Ascending aorta (tissue), 2 donors: ENCODE measurements at regions not wholly inside any gene's neighbourhood (a gene's known extent, or its start where the extent isn't known, plus 50 kb on each side); places are given as distances from the start of the nearest gene placed in this dataset.

Experiments used
- DNase-seq, 2 donors: peaks; one replicate each; pipeline ENCODE4 v3.0.0-alpha.2; 2019; ENCODE audit warnings: low spot score in 2 of 2
- H3K27ac ChIP-seq, 2 donors: fragments of 200-600 bp; sonication (generic); one replicate each; pipeline ENCODE4 v1.5.1; 2016 to 2017; ENCODE audit warnings: mild to moderate bottlenecking in 1 of 2
- H3K27me3 ChIP-seq: fragments of 200-600 bp; sonication (generic); one replicate; pipeline ENCODE4 v1.5.1; 2017
- H3K36me3 ChIP-seq, 2 donors: fragments of 200-600 bp; sonication (generic); one replicate each; pipeline ENCODE4 v1.5.1; 2016
- H3K4me1 ChIP-seq, 2 donors: fragments of 200-600 bp; sonication (generic); one replicate each; pipeline ENCODE4 v1.5.1; 2016 to 2017; ENCODE audit warnings: mild to moderate bottlenecking in 1 of 2
- H3K4me3 ChIP-seq, 2 donors: fragments of 200-600 bp; sonication (generic); one replicate each; pipeline ENCODE4 v1.5.1; 2016 to 2017; ENCODE audit warnings: mild to moderate bottlenecking in 1 of 2
- H3K9me3 ChIP-seq, 2 donors: fragments of 200-600 bp; sonication (generic); one replicate each; pipeline ENCODE4 v1.5.1; 2016
- intact Hi-C: fragments of 100-400 bp; cut with DNase I; formaldehyde crosslinking; loops from one replicate; pipeline ENCODE4 v1.15.1; 2023
- TF ChIP-seq, protein P1 (sequence below), 3 experiments: fragments of 200-600 bp in 2 of 3; fragments of 450-650 bp in 1 of 3; sonication (generic) in 2 of 3; IDR thresholded peaks; one replicate each; pipeline ENCODE4 v1.5.1; 2016 to 2019; ENCODE audit warnings: antibody characterized with exemption in 3 of 3, mild to moderate bottlenecking in 1 of 3, moderate library complexity in 1 of 3

GRCh38 chr11:109956124-109956793 is 136.9 kb upstream of the ZC3H12C start:
- Histone ChIP-seq H3K27ac (no peak overlapping the region), H3K4me1 (no peaks in the 10 kb centered on the region), H3K36me3 (no peaks in the 10 kb centered on the region), H3K9me3 (no peaks in the 10 kb centered on the region), H3K4me3 (no peak overlapping the region), H3K27me3 (no peaks in the 10 kb centered on the region)
- TF ChIP-seq, protein P1, sequence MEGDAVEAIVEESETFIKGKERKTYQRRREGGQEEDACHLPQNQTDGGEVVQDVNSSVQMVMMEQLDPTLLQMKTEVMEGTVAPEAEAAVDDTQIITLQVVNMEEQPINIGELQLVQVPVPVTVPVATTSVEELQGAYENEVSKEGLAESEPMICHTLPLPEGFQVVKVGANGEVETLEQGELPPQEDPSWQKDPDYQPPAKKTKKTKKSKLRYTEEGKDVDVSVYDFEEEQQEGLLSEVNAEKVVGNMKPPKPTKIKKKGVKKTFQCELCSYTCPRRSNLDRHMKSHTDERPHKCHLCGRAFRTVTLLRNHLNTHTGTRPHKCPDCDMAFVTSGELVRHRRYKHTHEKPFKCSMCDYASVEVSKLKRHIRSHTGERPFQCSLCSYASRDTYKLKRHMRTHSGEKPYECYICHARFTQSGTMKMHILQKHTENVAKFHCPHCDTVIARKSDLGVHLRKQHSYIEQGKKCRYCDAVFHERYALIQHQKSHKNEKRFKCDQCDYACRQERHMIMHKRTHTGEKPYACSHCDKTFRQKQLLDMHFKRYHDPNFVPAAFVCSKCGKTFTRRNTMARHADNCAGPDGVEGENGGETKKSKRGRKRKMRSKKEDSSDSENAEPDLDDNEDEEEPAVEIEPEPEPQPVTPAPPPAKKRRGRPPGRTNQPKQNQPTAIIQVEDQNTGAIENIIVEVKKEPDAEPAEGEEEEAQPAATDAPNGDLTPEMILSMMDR (IDR thresholded peaks at IDR 0.05), result no peak
- intact Hi-C loops, result no loop called here
- DNase-seq, result no peak

GRCh38 chr11:109957000-109957399 is 136.2 kb upstream of the ZC3H12C start:
- intact Hi-C loops, result no loop called here
- H3K4me1 ChIP-seq, result no peaks in the 10 kb centered on the region
- no peaks in the 10 kb centered on the region for H3K27me3 ChIP-seq
- H3K36me3 ChIP-seq, result no peaks in the 10 kb centered on the region
- TF ChIP-seq, protein P1 (IDR thresholded peaks at IDR 0.05), result no peak
- no peak for DNase-seq
- H3K27ac ChIP-seq, result no peak overlapping the region
- H3K4me3 ChIP-seq, result no peak overlapping the region
- H3K9me3 ChIP-seq, result no peaks in the 10 kb centered on the region

DNA sequence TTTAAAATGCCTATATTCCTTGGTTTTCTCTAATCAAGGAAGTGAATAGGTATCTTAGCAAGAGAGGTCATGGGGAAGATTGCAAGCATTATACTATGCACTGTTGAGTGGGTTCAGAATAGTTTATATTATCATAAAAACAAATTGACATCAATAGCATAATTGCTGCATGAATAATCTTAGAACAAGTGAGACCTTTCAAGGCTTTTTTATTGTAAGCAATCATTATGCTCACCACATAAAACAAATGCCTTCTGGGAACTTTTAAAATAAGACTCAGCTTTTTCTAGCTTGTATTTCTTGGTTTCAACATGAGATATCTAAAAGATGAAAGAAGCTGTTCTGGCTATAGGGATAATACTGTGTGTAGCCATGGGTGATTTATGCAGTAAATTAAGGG is 135.6 kb upstream of the ZC3H12C start:
- H3K36me3 ChIP-seq, result no peaks in the 10 kb centered on the region
- H3K4me1 ChIP-seq, result no peaks in the 10 kb centered on the region
- DNase-seq, result no peak
- no peak overlapping the region for H3K4me3 ChIP-seq
- no peak overlapping the region for H3K27ac ChIP-seq
- intact Hi-C loops, result no loop called here
- TF ChIP-seq, protein P1 (IDR thresholded peaks at IDR 0.05), result no peak
- no peaks in the 10 kb centered on the region for H3K27me3 ChIP-seq
- no peaks in the 10 kb centered on the region for H3K9me3 ChIP-seq

GRCh38 chr11:109958131-109958820 is 134.9 kb upstream of the ZC3H12C start:
- Histone ChIP-seq H3K9me3 (no peaks in the 10 kb centered on the region), H3K36me3 (no peaks in the 10 kb centered on the region), H3K27me3 (no peaks in the 10 kb centered on the region), H3K4me3 (no peak overlapping the region), H3K4me1 (no peaks in the 10 kb centered on the region), H3K27ac (no peak overlapping the region)
- DNase-seq, result no peak
- TF ChIP-seq, protein P1 (IDR thresholded peaks at IDR 0.05), result no peak
- intact Hi-C loops, result no loop called here

DNA sequence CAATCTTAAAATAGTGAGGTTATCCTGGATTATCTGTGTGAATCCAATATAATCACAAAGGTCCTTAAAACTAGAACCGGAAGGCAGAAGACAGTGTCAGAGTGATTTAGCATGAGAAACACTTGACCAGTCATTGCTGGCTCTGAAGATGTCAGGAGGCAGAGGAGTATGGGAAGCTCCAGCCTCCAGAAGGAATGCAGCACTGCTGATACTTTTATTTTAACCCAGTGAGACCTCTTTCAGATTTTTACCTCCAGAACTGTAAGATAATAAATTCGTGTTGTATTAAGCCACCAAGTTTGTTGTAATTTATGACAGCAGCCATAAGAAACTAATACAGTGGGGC is 134.4 kb upstream of the ZC3H12C start:
- no peak overlapping the region for H3K27ac ChIP-seq
- TF ChIP-seq, protein P1 (IDR thresholded peaks at IDR 0.05), result no peak
- no peaks in the 10 kb centered on the region for H3K36me3 ChIP-seq
- no peak overlapping the region for H3K4me3 ChIP-seq
- no peaks in the 10 kb centered on the region for H3K9me3 ChIP-seq
- intact Hi-C loops, result no loop called here
- no peaks in the 10 kb centered on the region for H3K27me3 ChIP-seq
- DNase-seq, result no peak
- no peaks in the 10 kb centered on the region for H3K4me1 ChIP-seq
